B cell (primary cell): ENCODE measurements at regions not wholly inside any gene's neighbourhood (a gene's known extent, or its start where the extent isn't known, plus 50 kb on each side); places are given as distances from the start of the nearest gene placed in this dataset.

Source experiments
- ATAC-seq: fragments of 200-7000 bp; cut with Tn5 transposase; one replicate; pipeline ENCODE4 v1.10.0; 2021; ENCODE audit warnings: low read depth, mild to moderate bottlenecking, moderate number of reproducible peaks, moderate library complexity
- CTCF ChIA-PET: fragments of 350-600 bp; sonication (Branson Sonifier 250); formaldehyde crosslinking; loops from one replicate; lab custom pipeline; 2021; ENCODE audit warnings: antibody characterized with exemption, inconsistent platforms; lab: Charles Lee
- POLR2A ChIA-PET: fragments of 350-600 bp; sonication (Branson Sonifier 250); formaldehyde crosslinking; loops from one replicate; lab custom pipeline; 2021; ENCODE audit warnings: antibody characterized with exemption; lab: Charles Lee
- DNase-seq: peaks from one replicate; pipeline ENCODE4 v3.0.0; 2013
- H2AFZ ChIP-seq: 2 replicates; pipeline ENCODE4 v1.6.1; 2012; ENCODE audit warnings: mild to moderate bottlenecking, low read depth, low read length; ENCODE audit not compliant: insufficient read depth, poor library complexity, severe bottlenecking
- H3K27ac ChIP-seq, 2 donors: 1 replicate in 1 of 2; 2 replicates in 1 of 2; pipeline ENCODE4 v1.5.1; 2012 to 2013; ENCODE audit warnings: low read length in 2 of 2, mild to moderate bottlenecking in 2 of 2, moderate library complexity in 1 of 2
- H3K27me3 ChIP-seq, 4 experiments: fragments of 200-600 bp in 1 of 4; sonication (generic) in 1 of 4; replicated peaks in 1 of 4; 1 replicate in 2 of 4; 2 replicates in 2 of 4; pipeline versions ENCODE4 v1.6.1 to v1.7.0; 2013 to 2016; ENCODE audit warnings: low read length in 3 of 4, mild to moderate bottlenecking in 2 of 4, mixed read lengths in 1 of 4, moderate library complexity in 1 of 4; ENCODE audit not compliant: insufficient read depth in 4 of 4, control insufficient read depth in 3 of 4; ENCODE audit errors: control extremely low read depth in 1 of 4
- H3K36me3 ChIP-seq, 2 experiments: replicated peaks in 1 of 2; 1 replicate in 1 of 2; 2 replicates in 1 of 2; pipeline versions ENCODE4 v1.6.1 to v1.7.1; 2013; ENCODE audit warnings: low read length in 1 of 2; ENCODE audit not compliant: insufficient read depth in 2 of 2, control insufficient read depth in 1 of 2; ENCODE audit errors: control extremely low read depth in 1 of 2, extremely low read depth in 1 of 2
- H3K4me1 ChIP-seq, 2 donors: fragments of 200-600 bp in 1 of 2; sonication (generic) in 1 of 2; 1 replicate in 1 of 2; 2 replicates in 1 of 2; pipeline versions ENCODE4 v1.5.1 to v1.6.1; 2013 to 2017; ENCODE audit warnings: low read length in 2 of 2; ENCODE audit not compliant: control insufficient read depth in 2 of 2, insufficient read depth in 2 of 2
- H3K4me2 ChIP-seq: replicated peaks from 2 replicates; pipeline ENCODE3; 2012; ENCODE audit warnings: mild to moderate bottlenecking, low read depth, low read length; ENCODE audit not compliant: poor library complexity, severe bottlenecking
- H3K4me3 ChIP-seq, 5 experiments: fragments of 200-600 bp in 1 of 5; sonication (generic) in 1 of 5; 1 replicate in 3 of 5; 2 replicates in 2 of 5; pipeline versions ENCODE4 v1.5.1 to v1.7.0; 2011 to 2016; ENCODE audit warnings: low read length in 4 of 5, mild to moderate bottlenecking in 4 of 5, low read depth in 2 of 5, control low read depth in 1 of 5, moderate library complexity in 1 of 5; ENCODE audit not compliant: insufficient read depth in 1 of 5; ENCODE audit errors: control extremely low read depth in 1 of 5, extremely low read depth in 1 of 5
- H3K79me2 ChIP-seq: fragments of 200-600 bp; sonication (generic); one replicate; pipeline ENCODE4 v1.6.0; 2016; ENCODE audit warnings: low read length; ENCODE audit not compliant: control insufficient read depth, insufficient read depth
- H3K9ac ChIP-seq: fragments of 200-600 bp; sonication (generic); 2 replicates; pipeline ENCODE4 v1.6.1; 2017; ENCODE audit warnings: mild to moderate bottlenecking, low read length, moderate library complexity
- H3K9me3 ChIP-seq, 3 donors: one replicate each; pipeline versions ENCODE4 v1.6.1 to v1.7.1; 2013; ENCODE audit warnings: low read length in 2 of 3; ENCODE audit not compliant: control insufficient read depth in 2 of 3, insufficient read depth in 1 of 3; ENCODE audit errors: control extremely low read depth in 1 of 3
- H4K20me1 ChIP-seq: 2 replicates; pipeline ENCODE4 v1.6.0; 2012; ENCODE audit warnings: mild to moderate bottlenecking, low read length; ENCODE audit not compliant: insufficient read depth, control insufficient read depth, poor library complexity, severe bottlenecking
- H3K27ac Mint-ChIP-seq: one replicate; pipeline ENCODE4 v1.8.0; 2021; ENCODE audit warnings: mixed read lengths
- H3K27me3 Mint-ChIP-seq: one replicate; pipeline ENCODE4 v1.8.0; 2021; ENCODE audit warnings: mixed read lengths
- H3K4me1 Mint-ChIP-seq: one replicate; pipeline ENCODE4 v1.8.0; 2021; ENCODE audit warnings: mixed read lengths
- H3K4me3 Mint-ChIP-seq: one replicate; pipeline ENCODE4 v1.8.0; 2021; ENCODE audit warnings: mixed read lengths
- H3K9me3 Mint-ChIP-seq: one replicate; pipeline ENCODE4 v1.8.0; 2022; ENCODE audit warnings: mixed read lengths; ENCODE audit not compliant: insufficient read depth
- EZH2 ChIP-seq: IDR thresholded peaks from 2 replicates; pipeline ENCODE4 v1.6.1; 2012; ENCODE audit warnings: borderline replicate concordance, low read depth, mild to moderate bottlenecking, moderate library complexity, low read length; ENCODE audit not compliant: insufficient read depth, poor library complexity, severe bottlenecking
- WGBS: methylation state at CpG from one replicate; pipeline ENCODE4 v1.1.5; 2013; ENCODE audit warnings: missing lambda C conversion rate; ENCODE audit not compliant: insufficient coverage; 5-methylcytosine and 5-hydroxymethylcytosine counted together
- intact Hi-C: fragments of 100-400 bp; cut with micrococcal nuclease; formaldehyde crosslinking; loops from one replicate; pipeline ENCODE4 v1.10.0; 2022
- TF ChIP-seq, protein P1 (sequence below): fragments of 200-600 bp; IDR thresholded peaks from one replicate; pipeline ENCODE4 v1.8.0; 2022; ENCODE audit warnings: antibody characterized with exemption, mild to moderate bottlenecking

DNA sequence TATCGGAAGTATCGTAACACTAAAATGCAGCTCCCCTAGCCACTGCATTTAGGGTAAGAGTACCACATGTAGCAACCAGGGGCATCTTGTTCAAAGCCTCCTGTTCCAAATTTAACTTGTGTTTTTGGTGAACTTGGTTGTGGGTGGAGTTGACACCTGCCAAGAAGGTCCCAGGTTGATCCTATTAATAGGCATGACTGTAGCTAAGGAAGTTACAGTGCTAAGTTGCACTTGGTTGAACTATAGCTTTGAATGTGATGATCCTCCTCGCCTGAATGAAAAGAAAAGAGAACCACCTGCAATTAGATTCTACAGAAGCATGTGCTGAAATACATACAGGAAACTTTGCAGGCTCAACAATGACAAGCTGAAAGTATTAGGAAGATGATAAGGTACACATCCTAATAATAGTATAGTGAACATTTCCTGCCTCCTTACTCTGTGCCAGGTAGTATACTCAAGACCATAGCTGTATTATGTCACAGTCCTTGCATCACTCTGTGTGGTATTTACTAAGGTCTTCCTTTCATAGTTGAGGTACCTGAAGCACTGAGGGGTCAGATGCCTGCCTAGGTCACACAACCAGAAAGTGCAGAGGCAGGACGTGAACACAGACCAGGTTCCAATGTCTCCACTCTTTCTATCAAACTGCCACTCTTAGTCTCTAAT, 64.5 kb upstream of the PIP5K1B start:
- ChIA-PET POLR2A (interaction anchor here (0.5 to 2.0 kb wide), 2 partner anchors 65 to 139 kb away, joined by 4 to 13 read pairs; partner anchors contain the start of gene PIP5K1B), CTCF (interaction anchor here (0.6 to 2.9 kb wide), 17 partner anchors 9 to 204 kb away, joined by 3 to 20 read pairs (median 5); partner anchors contain the start of gene PIP5K1B)
- H2AFZ ChIP-seq: peak overlapping the region; percentile 34
- peaks cover 96 to 98% of the 10 kb centered on the region in 2 donors for H3K4me1 ChIP-seq
- WGBS: 0% methylated on average over 1 of the region's 4 CpGs
- peak overlapping the region; percentile 58 for H3K4me2 ChIP-seq
- Mint-ChIP-seq H3K9me3 (no peaks in the 10 kb centered on the region), H3K27me3 (no peaks in the 10 kb centered on the region), H3K4me1 (peaks cover 93% of the 10 kb centered on the region), H3K4me3 (peak overlapping the region; percentile 70), H3K27ac (peak overlapping the region; percentile 97)
- TF ChIP-seq EZH2: no peak
- TF ChIP-seq, protein P1, sequence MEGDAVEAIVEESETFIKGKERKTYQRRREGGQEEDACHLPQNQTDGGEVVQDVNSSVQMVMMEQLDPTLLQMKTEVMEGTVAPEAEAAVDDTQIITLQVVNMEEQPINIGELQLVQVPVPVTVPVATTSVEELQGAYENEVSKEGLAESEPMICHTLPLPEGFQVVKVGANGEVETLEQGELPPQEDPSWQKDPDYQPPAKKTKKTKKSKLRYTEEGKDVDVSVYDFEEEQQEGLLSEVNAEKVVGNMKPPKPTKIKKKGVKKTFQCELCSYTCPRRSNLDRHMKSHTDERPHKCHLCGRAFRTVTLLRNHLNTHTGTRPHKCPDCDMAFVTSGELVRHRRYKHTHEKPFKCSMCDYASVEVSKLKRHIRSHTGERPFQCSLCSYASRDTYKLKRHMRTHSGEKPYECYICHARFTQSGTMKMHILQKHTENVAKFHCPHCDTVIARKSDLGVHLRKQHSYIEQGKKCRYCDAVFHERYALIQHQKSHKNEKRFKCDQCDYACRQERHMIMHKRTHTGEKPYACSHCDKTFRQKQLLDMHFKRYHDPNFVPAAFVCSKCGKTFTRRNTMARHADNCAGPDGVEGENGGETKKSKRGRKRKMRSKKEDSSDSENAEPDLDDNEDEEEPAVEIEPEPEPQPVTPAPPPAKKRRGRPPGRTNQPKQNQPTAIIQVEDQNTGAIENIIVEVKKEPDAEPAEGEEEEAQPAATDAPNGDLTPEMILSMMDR: no peak
- H3K4me3 ChIP-seq: peak overlapping the region in 4 of 5 experiments; percentile 5 to 27 (median 14)
- H3K9ac ChIP-seq: peak overlapping the region; percentile 13
- H3K79me2 ChIP-seq: no peaks in the 10 kb centered on the region
- ATAC-seq (peak; percentile 64), DNase-seq (peak; percentile 84)
- peak overlapping the region; percentile 91 to 97 for H3K27ac ChIP-seq
- no peaks in the 10 kb centered on the region for H3K36me3 ChIP-seq
- no peaks in the 10 kb centered on the region for H3K9me3 ChIP-seq
- no peaks in the 10 kb centered on the region for H4K20me1 ChIP-seq
- no peaks in the 10 kb centered on the region for H3K27me3 ChIP-seq
- intact Hi-C loops: loop anchor here (1.0 to 5.0 kb wide), 6 partner anchors 43 to 1772 kb away; partner anchors contain the start of genes KLF9 and PIP5K1B
